ENCODE measurements at regions not wholly inside any gene's neighbourhood (a gene's known extent, or its start where the extent isn't known, plus 50 kb on each side); places are given as distances from the start of the nearest gene placed in this dataset.

GRCh38 chr22:47651216-47651987, 889.0 kb downstream of the TBC1D22A start:
- no peak overlapping the region for H3K9ac ChIP-seq (ENCODE audit: low read depth, low read length, poor library complexity)
- H2BK5ac ChIP-seq (ENCODE audit: low read length): no peak overlapping the region
- WGBS, 2 donors (ENCODE audit: extremely low coverage in 2 of 2, insufficient read length in 2 of 2, insufficient replicate concordance in 1 of 2): 100% methylated on average over 1 of the region's 6 CpGs; no CpG with 5 or more reads in 1 of the 2 donors
- no peak overlapping the region for H3K23ac ChIP-seq (ENCODE audit: low read depth, low read length, poor library complexity)
- H4K8ac ChIP-seq (ENCODE audit: low read depth, low read length): no peak overlapping the region
- no peak overlapping the region for H2BK15ac ChIP-seq (ENCODE audit: low read length)
- H3K79me1 ChIP-seq (ENCODE audit: low read depth, low read length): no peaks in the 10 kb centered on the region
- H3K27me3 ChIP-seq (ENCODE audit: control insufficient read depth in 3 of 3, insufficient read depth in 3 of 3, low read depth in 1 of 3, low read length in 3 of 3): no peaks in the 10 kb centered on the region
- no peak overlapping the region for H4K91ac ChIP-seq (ENCODE audit: low read depth, low read length, poor library complexity)
- no peak overlapping the region for H3K4me2 ChIP-seq (ENCODE audit: insufficient read depth, low read length, poor library complexity, severe bottlenecking)
- no peak overlapping the region for H3K18ac ChIP-seq (ENCODE audit: low read length)
- H3K4ac ChIP-seq (ENCODE audit: low read length): no peak overlapping the region
- no peak overlapping the region for H3K27ac ChIP-seq (replicated peaks; ENCODE audit: low read length)
- no peak overlapping the region for H2BK120ac ChIP-seq (ENCODE audit: low read depth, low read length)
- no peaks in the 10 kb centered on the region for H3K4me1 ChIP-seq (ENCODE audit: control insufficient read depth in 2 of 2, insufficient read depth in 1 of 2, low read depth in 1 of 2, low read length in 2 of 2)
- DNase-seq (ENCODE audit: low spot score): no peak
- peaks cover 0 to 5% of the 10 kb centered on the region in 2 donors for H3K9me3 ChIP-seq (replicated peaks in 1 of 2; ENCODE audit: control insufficient read depth in 2 of 2, insufficient read depth in 1 of 2, low read depth in 1 of 2, low read length in 2 of 2)
- H3K14ac ChIP-seq (ENCODE audit: low read length): no peak overlapping the region
- no peak overlapping the region for H2BK12ac ChIP-seq (ENCODE audit: low read length)
- no peak overlapping the region for H2AFZ ChIP-seq (ENCODE audit: low read length)
- H2AK5ac ChIP-seq (ENCODE audit: low read depth, low read length): no peak overlapping the region
- no peak overlapping the region for H3K4me3 ChIP-seq (ENCODE audit: low read length in 2 of 2)
- no peaks in the 10 kb centered on the region for H3K36me3 ChIP-seq (replicated peaks in 1 of 2; ENCODE audit: control insufficient read depth in 2 of 2, insufficient read depth in 2 of 2, low read length in 2 of 2)

GRCh38 chr22:47647720-47648119, 885.3 kb downstream of the TBC1D22A start:
- no peak overlapping the region for H2BK15ac ChIP-seq (ENCODE audit: low read length)
- no peak overlapping the region for H2BK120ac ChIP-seq (ENCODE audit: low read depth, low read length)
- H3K79me1 ChIP-seq (ENCODE audit: low read depth, low read length): no peaks in the 10 kb centered on the region
- H3K27me3 ChIP-seq (ENCODE audit: control insufficient read depth in 3 of 3, insufficient read depth in 3 of 3, low read depth in 1 of 3, low read length in 3 of 3): no peaks in the 10 kb centered on the region
- no peaks in the 10 kb centered on the region for H3K36me3 ChIP-seq (replicated peaks in 1 of 2; ENCODE audit: control insufficient read depth in 2 of 2, insufficient read depth in 2 of 2, low read length in 2 of 2)
- H3K4me1 ChIP-seq (ENCODE audit: control insufficient read depth in 2 of 2, insufficient read depth in 1 of 2, low read depth in 1 of 2, low read length in 2 of 2): no peaks in the 10 kb centered on the region
- no peak overlapping the region for H3K4me2 ChIP-seq (ENCODE audit: insufficient read depth, low read length, poor library complexity, severe bottlenecking)
- H3K4ac ChIP-seq (ENCODE audit: low read length): no peak overlapping the region
- H2AFZ ChIP-seq (ENCODE audit: low read length): no peak overlapping the region
- 100% methylated on average over 1 to 3 of the region's 5 CpGs for WGBS, 2 donors (ENCODE audit: extremely low coverage in 2 of 2, insufficient read length in 2 of 2, insufficient replicate concordance in 1 of 2)
- no peak for DNase-seq (ENCODE audit: low spot score)
- H3K14ac ChIP-seq (ENCODE audit: low read length): no peak overlapping the region
- H3K23ac ChIP-seq (ENCODE audit: low read depth, low read length, poor library complexity): no peak overlapping the region
- H2AK5ac ChIP-seq (ENCODE audit: low read depth, low read length): no peak overlapping the region
- H3K4me3 ChIP-seq (ENCODE audit: low read length in 2 of 2): peak overlapping the region in 1 of 2 donors; percentile 61
- no peak overlapping the region for H2BK12ac ChIP-seq (ENCODE audit: low read length)
- H3K27ac ChIP-seq (replicated peaks; ENCODE audit: low read length): no peak overlapping the region
- H4K91ac ChIP-seq (ENCODE audit: low read depth, low read length, poor library complexity): no peak overlapping the region
- H3K9ac ChIP-seq (ENCODE audit: low read depth, low read length, poor library complexity): no peak overlapping the region
- H3K18ac ChIP-seq (ENCODE audit: low read length): no peak overlapping the region
- no peak overlapping the region for H4K8ac ChIP-seq (ENCODE audit: low read depth, low read length)
- H3K9me3 ChIP-seq (replicated peaks in 1 of 2; ENCODE audit: control insufficient read depth in 2 of 2, insufficient read depth in 1 of 2, low read depth in 1 of 2, low read length in 2 of 2): peaks cover 0 to 5% of the 10 kb centered on the region in 2 donors
- no peak overlapping the region for H2BK5ac ChIP-seq (ENCODE audit: low read length)

GRCh38 chr22:47647181-47647580, 884.7 kb downstream of the TBC1D22A start:
- Histone ChIP-seq H3K27me3 (ENCODE audit: control insufficient read depth in 3 of 3, insufficient read depth in 3 of 3, low read depth in 1 of 3, low read length in 3 of 3) (no peaks in the 10 kb centered on the region), H2BK15ac (ENCODE audit: low read length) (no peak overlapping the region), H4K8ac (ENCODE audit: low read depth, low read length) (no peak overlapping the region), H3K79me1 (ENCODE audit: low read depth, low read length) (no peaks in the 10 kb centered on the region), H3K14ac (ENCODE audit: low read length) (no peak overlapping the region), H3K27ac (replicated peaks; ENCODE audit: low read length) (no peak overlapping the region), H3K18ac (ENCODE audit: low read length) (no peak overlapping the region), H2BK5ac (ENCODE audit: low read length) (no peak overlapping the region), H3K23ac (ENCODE audit: low read depth, low read length, poor library complexity) (no peak overlapping the region), H3K4me3 (ENCODE audit: low read length in 2 of 2) (peak overlapping the region in 1 of 2 donors; percentile 61), H2BK12ac (ENCODE audit: low read length) (no peak overlapping the region), H3K4me2 (ENCODE audit: insufficient read depth, low read length, poor library complexity, severe bottlenecking) (no peak overlapping the region), H3K4ac (ENCODE audit: low read length) (no peak overlapping the region), H3K9ac (ENCODE audit: low read depth, low read length, poor library complexity) (no peak overlapping the region), H4K91ac (ENCODE audit: low read depth, low read length, poor library complexity) (no peak overlapping the region), H2BK120ac (ENCODE audit: low read depth, low read length) (no peak overlapping the region), H2AFZ (ENCODE audit: low read length) (no peak overlapping the region), H3K36me3 (replicated peaks in 1 of 2; ENCODE audit: control insufficient read depth in 2 of 2, insufficient read depth in 2 of 2, low read length in 2 of 2) (no peaks in the 10 kb centered on the region), H3K9me3 (replicated peaks in 1 of 2; ENCODE audit: control insufficient read depth in 2 of 2, insufficient read depth in 1 of 2, low read depth in 1 of 2, low read length in 2 of 2) (peaks cover 0 to 5% of the 10 kb centered on the region in 2 donors), H3K4me1 (ENCODE audit: control insufficient read depth in 2 of 2, insufficient read depth in 1 of 2, low read depth in 1 of 2, low read length in 2 of 2) (no peaks in the 10 kb centered on the region), H2AK5ac (ENCODE audit: low read depth, low read length) (no peak overlapping the region)
- no peak for DNase-seq (ENCODE audit: low spot score)
- no CpG with 5 or more reads among the region's 3 CpGs for WGBS, 2 donors (ENCODE audit: extremely low coverage in 2 of 2, insufficient read length in 2 of 2, insufficient replicate concordance in 1 of 2)

GRCh38 chr22:47645923-47646322, 883.5 kb downstream of the TBC1D22A start:
- Histone ChIP-seq H2BK15ac (ENCODE audit: low read length) (no peak overlapping the region), H3K79me1 (ENCODE audit: low read depth, low read length) (no peaks in the 10 kb centered on the region), H3K14ac (ENCODE audit: low read length) (no peak overlapping the region), H3K23ac (ENCODE audit: low read depth, low read length, poor library complexity) (no peak overlapping the region), H2BK5ac (ENCODE audit: low read length) (no peak overlapping the region), H2AK5ac (ENCODE audit: low read depth, low read length) (no peak overlapping the region), H3K9me3 (replicated peaks in 1 of 2; ENCODE audit: control insufficient read depth in 2 of 2, insufficient read depth in 1 of 2, low read depth in 1 of 2, low read length in 2 of 2) (peaks cover 0 to 5% of the 10 kb centered on the region in 2 donors), H3K27me3 (ENCODE audit: control insufficient read depth in 3 of 3, insufficient read depth in 3 of 3, low read depth in 1 of 3, low read length in 3 of 3) (no peaks in the 10 kb centered on the region), H3K4me1 (ENCODE audit: control insufficient read depth in 2 of 2, insufficient read depth in 1 of 2, low read depth in 1 of 2, low read length in 2 of 2) (no peaks in the 10 kb centered on the region), H3K4me2 (ENCODE audit: insufficient read depth, low read length, poor library complexity, severe bottlenecking) (no peak overlapping the region), H3K9ac (ENCODE audit: low read depth, low read length, poor library complexity) (no peak overlapping the region), H3K18ac (ENCODE audit: low read length) (no peak overlapping the region), H4K8ac (ENCODE audit: low read depth, low read length) (no peak overlapping the region), H3K4me3 (ENCODE audit: low read length in 2 of 2) (no peak overlapping the region), H2BK120ac (ENCODE audit: low read depth, low read length) (no peak overlapping the region), H3K4ac (ENCODE audit: low read length) (no peak overlapping the region), H2AFZ (ENCODE audit: low read length) (no peak overlapping the region), H3K27ac (replicated peaks; ENCODE audit: low read length) (no peak overlapping the region), H4K91ac (ENCODE audit: low read depth, low read length, poor library complexity) (no peak overlapping the region), H2BK12ac (ENCODE audit: low read length) (no peak overlapping the region), H3K36me3 (replicated peaks in 1 of 2; ENCODE audit: control insufficient read depth in 2 of 2, insufficient read depth in 2 of 2, low read length in 2 of 2) (no peaks in the 10 kb centered on the region)
- no CpG with 5 or more reads among the region's 2 CpGs for WGBS, 2 donors (ENCODE audit: extremely low coverage in 2 of 2, insufficient read length in 2 of 2, insufficient replicate concordance in 1 of 2)
- DNase-seq (ENCODE audit: low spot score): no peak
